ENCODE measurements at regions not wholly inside any gene's neighbourhood (a gene's known extent, or its start where the extent isn't known, plus 50 kb on each side); places are given as distances from the start of the nearest gene placed in this dataset.

DNA sequence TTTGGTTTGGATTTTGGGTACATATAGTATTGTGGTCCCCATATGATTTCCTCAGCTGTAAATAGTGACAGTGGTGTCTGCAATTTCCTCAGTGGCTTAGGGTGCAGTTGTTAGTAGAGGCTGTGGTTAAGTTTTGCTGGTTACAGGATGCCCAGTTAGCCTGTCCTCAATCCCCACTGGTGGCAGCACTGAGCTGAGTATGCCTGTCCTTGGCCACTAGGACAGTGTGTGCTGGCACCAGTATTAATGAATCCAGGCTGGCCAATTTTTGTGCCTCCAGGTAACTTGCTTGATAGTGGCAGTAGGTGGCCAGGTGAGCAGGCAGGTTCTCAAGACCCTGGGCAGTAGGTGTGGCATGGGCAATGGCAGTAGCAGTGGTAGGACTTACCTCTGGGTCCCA is 973.1 kb downstream of the TMEM182 start:
- TF ChIP-seq YY1 (IDR thresholded peaks at IDR 0.05; ENCODE audit: insufficient read depth, insufficient read length) (no peak), SUZ12 (IDR thresholded peaks at IDR 0.05; ENCODE audit: extremely low read depth, insufficient read depth, insufficient read length) (no peak)
